PC-9 (cell line): ENCODE measurements at regions not wholly inside any gene's neighbourhood (a gene's known extent, or its start where the extent isn't known, plus 50 kb on each side); places are given as distances from the start of the nearest gene placed in this dataset.

Experiments
- BruUV-seq: library from RNA; stranded (reverse); fragments of 400-500 nt; replicated peaks from 2 replicates; lab custom pipeline; 2021; lab: Mats Ljungman, UMichigan
- CTCF ChIA-PET: fragments of 300-600 bp; sonication (Branson Sonifier 250); formaldehyde crosslinking; loops from one replicate; lab custom pipeline; 2022; ENCODE audit warnings: antibody characterized with exemption; lab: Charles Lee
- POLR2A ChIA-PET: fragments of 300-600 bp; sonication (Branson Sonifier 250); formaldehyde crosslinking; loops from one replicate; lab custom pipeline; 2022; ENCODE audit warnings: antibody characterized with exemption; ENCODE audit not compliant: unreplicated experiment; lab: Charles Lee
- DNase-seq, 2 experiments: peaks; one replicate each; pipeline versions ENCODE4 v3.0.0 to v3.0.0-alpha.2; 2015 to 2022; ENCODE audit warnings: mixed read lengths in 1 of 2
- H2AFZ ChIP-seq: fragments of 200-600 bp; sonication (generic); 2 replicates; pipeline ENCODE4 v1.8.1; 2017; ENCODE audit warnings: antibody characterized with exemption
- H3F3A ChIP-seq: fragments of 200-600 bp; sonication (generic); 2 replicates; pipeline ENCODE4 v1.8.1; 2017; ENCODE audit warnings: antibody characterized with exemption, mild to moderate bottlenecking, low read depth; ENCODE audit not compliant: insufficient read depth
- H3K27ac ChIP-seq: fragments of 200-600 bp; sonication (generic); 2 replicates; pipeline ENCODE4 v1.6.1; 2016; ENCODE audit warnings: mixed run types
- H3K27me3 ChIP-seq: fragments of 200-600 bp; sonication (generic); 2 replicates; pipeline ENCODE4 v1.6.1; 2016; ENCODE audit warnings: low read depth, mixed run types; ENCODE audit not compliant: insufficient read depth
- H3K36me3 ChIP-seq: fragments of 200-600 bp; sonication (generic); 2 replicates; pipeline ENCODE4 v1.6.1; 2016; ENCODE audit warnings: low read depth, mixed run types
- H3K4me1 ChIP-seq: fragments of 200-600 bp; sonication (generic); replicated peaks from 2 replicates; pipeline ENCODE4 v1.6.1; 2016; ENCODE audit warnings: mixed run types; ENCODE audit not compliant: insufficient read depth
- H3K4me2 ChIP-seq: fragments of 200-600 bp; sonication (generic); 2 replicates; pipeline ENCODE4 v1.6.1; 2017; ENCODE audit warnings: mixed run types
- H3K4me3 ChIP-seq: fragments of 200-600 bp; sonication (generic); 2 replicates; pipeline ENCODE4 v1.6.1; 2016; ENCODE audit warnings: mixed run types
- H3K79me2 ChIP-seq: fragments of 200-600 bp; sonication (generic); 2 replicates; pipeline ENCODE4 v1.6.1; 2017; ENCODE audit warnings: low read depth, mixed run types
- H3K9me2 ChIP-seq: fragments of 200-600 bp; sonication (generic); 2 replicates; pipeline ENCODE4 v1.8.1; 2017; ENCODE audit warnings: mild to moderate bottlenecking; ENCODE audit not compliant: insufficient read depth
- H3K9me3 ChIP-seq: fragments of 200-600 bp; sonication (generic); 2 replicates; pipeline ENCODE4 v1.8.1; 2016; ENCODE audit warnings: low read depth; ENCODE audit not compliant: insufficient read depth
- H4K20me1 ChIP-seq: fragments of 200-600 bp; sonication (generic); 2 replicates; pipeline ENCODE4 v1.8.1; 2017; ENCODE audit not compliant: insufficient read depth
- EZH2 ChIP-seq: fragments of 200-600 bp; sonication (generic); IDR thresholded peaks from 2 replicates; pipeline ENCODE4 v1.8.0; 2017; ENCODE audit warnings: antibody characterized with exemption, low read depth
- intact Hi-C: fragments of 100-400 bp; cut with micrococcal nuclease; formaldehyde crosslinking; loops from one replicate; pipeline ENCODE4 v1.10.0; 2022; ENCODE audit not compliant: unreplicated experiment
- TF ChIP-seq, protein P1 (sequence below): fragments of 200-600 bp; sonication (generic); conservative IDR thresholded peaks from 2 replicates; pipeline ENCODE4 v1.6.1; 2017; ENCODE audit warnings: mixed run types, antibody characterized with exemption, mild to moderate bottlenecking, moderate library complexity

DNA sequence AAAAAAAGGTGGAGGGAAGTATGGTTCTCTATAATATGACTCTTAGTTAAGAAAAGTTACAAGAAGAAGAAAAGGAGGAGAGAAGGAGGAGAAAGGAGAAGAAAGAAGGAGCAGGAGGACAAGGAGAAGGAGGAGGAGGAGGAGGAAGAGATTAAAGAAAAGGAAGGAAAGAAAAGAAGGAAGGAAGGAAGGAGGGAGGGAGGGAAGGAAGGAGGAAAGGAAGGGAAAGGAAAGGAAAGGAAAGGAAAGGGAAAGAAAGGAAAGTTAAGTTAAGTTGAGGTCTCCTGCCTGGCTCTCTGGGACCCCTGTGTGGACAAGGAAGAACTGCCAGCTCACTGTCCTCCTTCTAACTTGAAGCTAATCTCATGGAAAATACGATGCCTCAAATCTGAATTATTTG, 429.5 kb downstream of the TSHZ3 start:
- Histone ChIP-seq H3K27ac (no peak overlapping the region), H4K20me1 (no peaks in the 10 kb centered on the region), H3K9me2 (no peaks in the 10 kb centered on the region), H3K27me3 (peaks cover 34% of the 10 kb centered on the region), H3K4me3 (no peak overlapping the region), H3K4me1 (no peaks in the 10 kb centered on the region), H3K9me3 (no peaks in the 10 kb centered on the region), H2AFZ (no peak overlapping the region), H3K4me2 (no peak overlapping the region), H3F3A (no peaks in the 10 kb centered on the region), H3K79me2 (no peaks in the 10 kb centered on the region), H3K36me3 (no peaks in the 10 kb centered on the region)
- TF ChIP-seq EZH2: no peak
- TF ChIP-seq, protein P1, sequence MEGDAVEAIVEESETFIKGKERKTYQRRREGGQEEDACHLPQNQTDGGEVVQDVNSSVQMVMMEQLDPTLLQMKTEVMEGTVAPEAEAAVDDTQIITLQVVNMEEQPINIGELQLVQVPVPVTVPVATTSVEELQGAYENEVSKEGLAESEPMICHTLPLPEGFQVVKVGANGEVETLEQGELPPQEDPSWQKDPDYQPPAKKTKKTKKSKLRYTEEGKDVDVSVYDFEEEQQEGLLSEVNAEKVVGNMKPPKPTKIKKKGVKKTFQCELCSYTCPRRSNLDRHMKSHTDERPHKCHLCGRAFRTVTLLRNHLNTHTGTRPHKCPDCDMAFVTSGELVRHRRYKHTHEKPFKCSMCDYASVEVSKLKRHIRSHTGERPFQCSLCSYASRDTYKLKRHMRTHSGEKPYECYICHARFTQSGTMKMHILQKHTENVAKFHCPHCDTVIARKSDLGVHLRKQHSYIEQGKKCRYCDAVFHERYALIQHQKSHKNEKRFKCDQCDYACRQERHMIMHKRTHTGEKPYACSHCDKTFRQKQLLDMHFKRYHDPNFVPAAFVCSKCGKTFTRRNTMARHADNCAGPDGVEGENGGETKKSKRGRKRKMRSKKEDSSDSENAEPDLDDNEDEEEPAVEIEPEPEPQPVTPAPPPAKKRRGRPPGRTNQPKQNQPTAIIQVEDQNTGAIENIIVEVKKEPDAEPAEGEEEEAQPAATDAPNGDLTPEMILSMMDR: no peak
- ChIA-PET POLR2A (no interaction called here), CTCF (no interaction called here)
- BruUV-seq: no TSS peak
- intact Hi-C loops: no loop called here
- DNase-seq: no peak

DNA sequence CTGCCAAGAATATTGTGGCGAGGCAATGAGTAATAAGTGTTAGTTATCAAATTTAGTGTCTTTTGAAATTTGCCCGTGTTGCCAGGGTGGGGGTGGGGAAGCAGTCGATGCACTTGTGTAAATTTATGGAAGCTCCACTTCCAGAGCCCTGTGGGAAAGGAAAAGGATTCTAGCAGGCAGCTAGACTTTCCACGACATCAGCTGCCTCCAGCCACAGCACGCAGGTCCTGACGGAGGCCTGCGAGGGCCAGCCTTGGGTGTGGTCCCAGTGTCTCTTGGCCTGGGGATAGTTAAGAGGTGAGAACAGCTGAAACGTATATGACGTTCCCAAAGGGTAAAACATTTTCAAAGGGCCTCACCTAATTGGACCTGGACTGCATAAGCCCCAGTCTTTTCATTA, 433.0 kb downstream of the TSHZ3 start:
- no peaks in the 10 kb centered on the region for H3K9me2 ChIP-seq
- no peaks in the 10 kb centered on the region for H3K4me1 ChIP-seq
- H3K27ac ChIP-seq: no peak overlapping the region
- H4K20me1 ChIP-seq: no peaks in the 10 kb centered on the region
- no peaks in the 10 kb centered on the region for H3F3A ChIP-seq
- H2AFZ ChIP-seq: no peak overlapping the region
- H3K9me3 ChIP-seq: no peaks in the 10 kb centered on the region
- peaks cover 68% of the 10 kb centered on the region for H3K27me3 ChIP-seq
- no peaks in the 10 kb centered on the region for H3K36me3 ChIP-seq
- intact Hi-C loops: no loop called here
- no peak for DNase-seq
- no peak overlapping the region for H3K4me2 ChIP-seq
- ChIA-PET CTCF (no interaction called here), POLR2A (no interaction called here)
- BruUV-seq: no TSS peak
- no peak for TF ChIP-seq EZH2
- TF ChIP-seq, protein P1: no peak
- no peaks in the 10 kb centered on the region for H3K79me2 ChIP-seq
- H3K4me3 ChIP-seq: no peak overlapping the region

DNA sequence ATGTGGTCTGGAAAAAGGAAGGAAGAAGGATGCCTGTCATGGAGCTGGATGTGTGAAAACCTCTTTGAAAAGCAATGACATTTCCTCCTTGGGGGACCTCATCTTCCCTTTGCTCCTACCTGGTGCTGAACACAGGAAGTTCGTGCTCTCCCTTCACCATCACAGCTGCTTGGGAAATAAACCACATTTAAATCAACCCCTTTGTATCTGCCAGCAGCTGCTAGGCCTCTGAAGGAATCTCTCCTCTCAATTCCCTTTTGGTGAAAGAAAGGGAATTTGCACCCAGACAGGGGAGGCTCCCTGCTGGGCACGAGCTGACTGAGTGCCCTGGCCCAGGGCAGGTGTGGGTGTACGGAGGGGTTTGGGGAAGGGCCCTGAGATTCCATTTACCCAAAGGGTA, 437.7 kb downstream of the TSHZ3 start:
- no peaks in the 10 kb centered on the region for H3K36me3 ChIP-seq
- H3F3A ChIP-seq: no peaks in the 10 kb centered on the region
- H3K4me1 ChIP-seq: no peaks in the 10 kb centered on the region
- no peaks in the 10 kb centered on the region for H4K20me1 ChIP-seq
- ChIA-PET CTCF (no interaction called here), POLR2A (no interaction called here)
- intact Hi-C loops: no loop called here
- no peaks in the 10 kb centered on the region for H3K9me3 ChIP-seq
- H3K4me2 ChIP-seq: no peak overlapping the region
- no peak overlapping the region for H3K27ac ChIP-seq
- no peaks in the 10 kb centered on the region for H3K9me2 ChIP-seq
- H3K27me3 ChIP-seq: peaks cover 86% of the 10 kb centered on the region
- TF ChIP-seq, protein P1: no peak
- no peak for TF ChIP-seq EZH2
- no peaks in the 10 kb centered on the region for H3K79me2 ChIP-seq
- H3K4me3 ChIP-seq: no peak overlapping the region
- H2AFZ ChIP-seq: no peak overlapping the region
- no peak for DNase-seq
- BruUV-seq: no TSS peak
